AG04450 (cell line): ENCODE measurements at regions not wholly inside any gene's neighbourhood (a gene's known extent, or its start where the extent isn't known, plus 50 kb on each side); places are given as distances from the start of the nearest gene placed in this dataset.

ENCODE experiments used
- CTCF ChIA-PET: fragments of 300-600, 350-600 bp; formaldehyde crosslinking; extraction: SDS; loops from one replicate; lab custom pipeline; 2022; ENCODE audit warnings: antibody characterized with exemption, inconsistent platforms; lab: Charles Lee
- POLR2A ChIA-PET: fragments of 350-600 bp; formaldehyde crosslinking; extraction: SDS; loops from one replicate; lab custom pipeline; 2021; ENCODE audit warnings: antibody characterized with exemption, inconsistent platforms; lab: Yijun Ruan, JAX
- DNase-seq: peaks from one replicate; pipeline ENCODE4 v3.0.0-alpha.2; 2011; ENCODE audit warnings: low read depth, low spot score
- H3K27ac ChIP-seq: one replicate; pipeline ENCODE4 v1.5.1; 2012; ENCODE audit warnings: low read depth, low read length, control low read depth
- H3K27me3 ChIP-seq: one replicate; pipeline ENCODE4 v1.6.0; 2012; ENCODE audit warnings: low read length; ENCODE audit not compliant: control insufficient read depth, insufficient read depth
- H3K4me3 ChIP-seq: 2 replicates; pipeline ENCODE4 v1.5.1; 2011; ENCODE audit warnings: mild to moderate bottlenecking, low read depth, low read length, control low read depth
- H3K9me3 ChIP-seq: 2 replicates; pipeline ENCODE4 v1.5.1; 2012; ENCODE audit warnings: low read length; ENCODE audit not compliant: control insufficient read depth, insufficient read depth
- CTCF ChIP-seq: IDR thresholded peaks from 2 replicates; pipeline ENCODE4 v1.5.1; 2011; ENCODE audit warnings: low read depth, low read length, control low read depth, inconsistent platforms

DNA sequence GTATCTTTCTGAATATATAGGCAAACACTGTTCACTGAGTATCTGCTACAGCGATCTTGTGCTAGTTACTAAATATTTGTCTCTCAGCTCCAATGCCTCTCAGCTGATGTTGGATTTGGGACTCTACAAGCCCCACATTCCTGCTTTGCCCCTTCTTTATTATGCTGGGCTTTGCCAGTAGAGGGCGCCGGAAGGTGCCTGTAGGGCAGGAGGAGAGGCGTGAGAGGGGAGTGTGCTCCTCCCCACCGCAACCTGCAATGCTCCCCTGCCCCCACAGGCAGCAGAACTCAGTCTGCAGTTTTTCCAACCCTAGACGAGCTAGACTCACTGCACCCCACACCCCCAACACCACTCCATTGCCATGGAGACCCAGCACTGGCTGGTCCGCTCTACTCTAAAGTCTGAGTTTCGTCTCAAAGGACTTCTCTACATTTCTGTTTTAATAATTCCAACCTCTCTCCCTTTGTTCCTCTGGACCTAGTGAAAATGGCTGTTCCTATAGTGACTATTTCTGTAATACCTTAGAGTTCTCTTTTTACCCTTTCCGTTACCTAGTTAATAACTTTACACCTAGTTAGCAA lies 337.6 kb downstream of the CCSER2 start:
- 0 out of 2 replicates have a peak, but pooled peaks have one; percentile 9 for TF ChIP-seq CTCF
- ChIA-PET CTCF (no interaction called here), POLR2A (no interaction called here)
- Histone ChIP-seq H3K4me3 (no peak overlapping the region), H3K9me3 (peaks cover 10% of the 10 kb centered on the region), H3K27ac (no peak overlapping the region), H3K27me3 (no peaks in the 10 kb centered on the region)
- DNase-seq, result no peak

- no peak for TF ChIP-seq CTCF
- DNase-seq, result no peak
- Histone ChIP-seq H3K27ac (no peak overlapping the region), H3K4me3 (no peak overlapping the region), H3K27me3 (no peaks in the 10 kb centered on the region), H3K9me3 (peaks cover 10% of the 10 kb centered on the region)
- CTCF ChIA-PET, result no interaction called here
- POLR2A ChIA-PET, result no interaction called here
These were observed 339.9 kb downstream of the CCSER2 start for GRCh38 chr10:84668186-84668763.

GRCh38 chr10:84675060-84675459 lies 346.7 kb downstream of the CCSER2 start:
- no peak for TF ChIP-seq CTCF

DNA sequence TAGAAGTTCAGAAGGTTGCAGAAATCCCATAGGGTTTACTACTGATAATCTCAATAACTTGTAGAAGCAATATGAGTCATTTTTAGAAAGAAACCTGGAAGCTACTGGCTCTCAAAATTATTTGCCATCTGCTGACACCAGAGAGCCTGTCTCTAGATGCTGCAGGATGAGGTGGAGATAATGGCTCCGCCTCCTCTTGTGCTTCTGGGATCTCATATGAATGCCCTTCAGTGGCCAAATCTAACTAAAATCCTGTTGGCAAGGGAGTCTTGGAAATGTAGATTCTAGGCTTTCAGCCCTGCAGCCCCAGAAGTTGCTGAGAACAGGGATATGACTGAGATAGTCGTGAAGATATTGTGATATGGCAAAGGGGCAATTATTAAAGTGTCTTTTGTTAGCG lies 348.1 kb downstream of the CCSER2 start:
- TF ChIP-seq CTCF, result no peak
- ChIA-PET POLR2A (no interaction called here), CTCF (no interaction called here)
- H3K27ac ChIP-seq, result no peak overlapping the region
- H3K4me3 ChIP-seq, result no peak overlapping the region
- DNase-seq, result no peak
- H3K27me3 ChIP-seq, result no peaks in the 10 kb centered on the region
- peaks cover 6% of the 10 kb centered on the region; the same call in 1 of the 2 replicates for H3K9me3 ChIP-seq

More at GRCh38 chr10:84675060-84675459, 346.7 kb downstream of the CCSER2 start:
- Histone ChIP-seq H3K27me3 (no peaks in the 10 kb centered on the region), H3K27ac (no peak overlapping the region), H3K9me3 (peaks cover 3% of the 10 kb centered on the region; the same call in 1 of the 2 replicates), H3K4me3 (no peak overlapping the region)
- DNase-seq, result no peak
- CTCF ChIA-PET, result no interaction called here
- POLR2A ChIA-PET, result no interaction called here

- TF ChIP-seq CTCF, result no peak
- Histone ChIP-seq H3K9me3 (peaks cover 12% of the 10 kb centered on the region), H3K4me3 (no peak overlapping the region), H3K27me3 (no peaks in the 10 kb centered on the region), H3K27ac (no peak overlapping the region)
- no peak for DNase-seq
- ChIA-PET POLR2A (no interaction called here), CTCF (no interaction called here)
These were observed 353.4 kb downstream of the CCSER2 start for GRCh38 chr10:84681781-84682180.
